ENCODE measurements at regions not wholly inside any gene's neighbourhood (a gene's known extent, or its start where the extent isn't known, plus 50 kb on each side); places are given as distances from the start of the nearest gene placed in this dataset.

GRCh38 chr1:64398936-64399335 lies 71.0 kb upstream of the CACHD1 start (continued):
- TF ChIP-seq MGA (IDR thresholded peaks at IDR 0.05) (no peak), MED1 (CRISPR knock-in tag; IDR thresholded peaks at IDR 0.05; ENCODE audit: borderline replicate concordance) (no peak), DACH1 (IDR thresholded peaks at IDR 0.05; ENCODE audit: partially characterized antibody) (no peak), PTBP1 (IDR thresholded peaks at IDR 0.05; ENCODE audit: low read depth, low read length) (no peak), MCM2 (IDR thresholded peaks at IDR 0.05; ENCODE audit: low read depth) (no peak), HNRNPK (IDR thresholded peaks at IDR 0.05; ENCODE audit: low read depth, low read length, poor library complexity, severe bottlenecking) (no peak)

Measured in K562 (cell line).